ENCODE measurements at regions not wholly inside any gene's neighbourhood (a gene's known extent, or its start where the extent isn't known, plus 50 kb on each side); places are given as distances from the start of the nearest gene placed in this dataset.

DNA sequence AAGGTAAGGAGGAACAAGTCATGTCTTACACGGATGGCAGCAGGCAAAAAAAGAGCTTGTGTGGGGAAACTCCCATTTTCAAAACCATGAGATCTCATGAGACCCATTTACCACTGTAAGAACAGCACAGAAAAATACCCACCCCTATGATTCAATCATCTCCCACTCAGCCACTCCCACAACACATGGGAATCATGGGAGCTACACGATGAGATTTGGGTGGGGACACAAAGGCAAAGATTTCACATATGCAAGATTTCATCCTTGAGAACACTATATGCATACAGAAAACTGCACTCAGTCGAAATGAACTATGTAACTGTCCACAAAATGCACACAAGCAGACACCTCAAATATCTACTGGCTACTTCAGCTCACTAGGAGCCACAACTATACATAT lies 480.6 kb upstream of the BTBD3 start:
- DNase-seq, result no peak

- no peak for DNase-seq
These were observed 479.9 kb upstream of the BTBD3 start for GRCh38 chr20:11437611-11438380.

- no peak for DNase-seq
These were observed 479.3 kb upstream of the BTBD3 start for GRCh38 chr20:11438412-11438811.

DNA sequence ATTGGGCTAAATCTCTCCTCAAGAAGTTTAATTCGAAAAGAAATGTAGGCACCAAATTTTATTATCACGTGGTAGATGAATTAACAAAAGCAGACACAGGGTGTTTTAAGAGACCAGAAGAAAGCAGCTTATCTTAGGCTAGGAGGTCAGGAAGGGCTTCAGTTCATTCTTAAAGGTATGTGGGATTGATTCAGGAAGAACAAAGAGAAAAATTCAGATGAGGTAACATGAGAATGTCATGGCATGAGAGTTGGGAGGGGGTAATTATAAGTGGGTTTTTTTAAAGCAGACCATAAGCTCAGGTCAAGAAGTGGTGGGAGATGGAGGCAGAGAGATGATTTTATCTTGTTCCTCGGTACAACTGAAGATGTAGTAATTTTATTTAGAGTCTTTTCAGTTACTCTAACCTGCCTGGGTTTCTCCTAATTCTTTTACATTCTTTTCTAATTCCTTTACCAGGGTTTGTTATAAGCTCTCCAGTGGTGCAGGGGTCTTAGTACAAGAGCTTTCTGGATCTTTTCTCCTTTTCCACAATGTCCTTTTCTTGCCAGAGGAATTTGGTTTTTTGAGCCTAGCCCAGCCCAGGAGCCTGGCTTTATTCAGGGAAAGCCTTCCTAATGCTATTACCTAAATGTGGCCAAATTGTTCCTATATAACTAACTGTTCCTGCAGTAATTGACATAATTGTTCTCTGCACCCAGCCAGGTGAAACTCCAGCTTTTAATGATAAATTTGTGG lies 474.1 kb upstream of the BTBD3 start:
- DNase-seq, result no peak

DNA sequence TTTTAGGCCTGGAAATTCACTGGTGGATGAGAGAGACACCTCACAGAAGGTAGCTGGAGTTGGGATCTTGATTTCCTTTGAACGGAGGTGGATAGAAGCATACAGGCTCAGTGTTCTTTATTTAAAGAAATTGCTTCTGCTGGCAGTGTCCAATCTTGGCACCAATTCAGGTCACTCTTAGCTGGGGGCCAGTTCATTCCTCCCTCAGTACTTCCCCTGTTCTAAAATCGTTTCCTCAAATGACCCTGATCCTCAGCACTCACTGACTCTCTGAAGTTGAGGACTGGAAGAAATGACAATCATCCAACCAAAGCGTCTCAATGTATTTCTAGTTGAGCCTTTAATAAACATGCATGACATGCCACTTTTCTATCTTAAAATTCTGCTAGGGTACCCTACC lies 472.5 kb upstream of the BTBD3 start:
- DNase-seq, result no peak

GRCh38 chr20:11445891-11446290 lies 471.8 kb upstream of the BTBD3 start:
- no peak for DNase-seq

GRCh38 chr20:11447371-11448100 lies 470.2 kb upstream of the BTBD3 start:
- DNase-seq, result no peak

DNA sequence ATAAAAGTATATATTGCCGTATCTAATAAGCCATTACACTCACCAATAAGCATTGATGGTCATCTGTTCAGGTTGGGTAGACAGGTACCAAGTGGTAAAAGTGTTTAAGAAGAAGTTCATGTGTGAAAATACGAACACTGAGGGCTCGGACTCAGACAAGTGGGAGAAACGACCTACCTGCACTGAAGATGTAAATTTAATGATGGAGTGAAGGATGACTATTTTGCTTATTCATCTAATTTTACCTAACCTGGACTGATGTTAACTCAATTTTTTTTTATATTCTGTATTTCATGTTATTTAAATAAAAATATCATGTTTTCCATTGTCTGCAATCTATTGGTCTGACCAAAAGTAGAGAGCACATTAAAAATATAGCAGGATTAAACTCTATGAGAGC lies 469.1 kb upstream of the BTBD3 start:
- DNase-seq, result no peak

DNA sequence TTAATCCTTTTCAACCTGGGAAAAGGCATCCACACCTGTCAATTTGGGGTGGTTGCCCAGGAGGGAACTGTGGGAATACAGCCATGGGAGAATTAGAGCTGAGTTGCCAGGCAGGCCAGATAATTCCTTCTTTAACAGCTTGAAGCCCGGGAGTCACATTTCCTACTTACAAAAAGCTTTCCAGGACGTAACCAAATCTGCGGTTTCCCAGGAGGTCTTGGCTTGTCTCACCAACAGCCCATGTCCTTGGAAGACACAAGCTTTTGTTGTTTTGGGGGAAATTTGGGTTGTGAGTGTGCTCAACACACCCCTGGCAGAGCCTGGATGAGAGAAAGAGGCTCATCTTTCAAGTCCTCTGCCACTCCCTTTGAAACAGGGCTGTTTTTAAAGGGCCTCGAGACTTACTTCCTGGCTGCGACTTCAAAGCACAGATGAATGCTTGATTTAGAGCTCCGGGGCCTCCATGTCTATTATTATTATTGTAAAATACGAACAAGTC lies 465.9 kb upstream of the BTBD3 start:
- no peak for DNase-seq

GRCh38 chr20:11452326-11452725 lies 465.4 kb upstream of the BTBD3 start:
- DNase-seq, result no peak

DNA sequence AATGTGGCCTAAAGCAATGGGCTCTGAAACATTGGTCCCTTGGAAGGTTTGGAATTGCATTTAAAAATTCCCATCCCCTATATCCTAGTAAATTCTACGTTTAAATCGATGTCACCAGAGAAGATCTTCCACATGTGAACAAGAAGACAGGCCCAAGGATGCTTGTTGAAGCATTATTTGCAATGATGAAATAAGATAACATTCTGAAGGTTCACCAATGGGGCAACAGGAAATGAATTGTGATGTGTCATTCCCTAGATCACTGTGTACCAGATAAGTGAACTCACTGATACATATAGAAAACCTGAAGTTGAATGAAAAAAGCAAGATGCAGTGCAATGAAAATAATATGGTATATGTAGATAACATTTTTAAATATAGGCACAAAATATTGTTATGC lies 464.3 kb upstream of the BTBD3 start:
- no peak for DNase-seq

DNA sequence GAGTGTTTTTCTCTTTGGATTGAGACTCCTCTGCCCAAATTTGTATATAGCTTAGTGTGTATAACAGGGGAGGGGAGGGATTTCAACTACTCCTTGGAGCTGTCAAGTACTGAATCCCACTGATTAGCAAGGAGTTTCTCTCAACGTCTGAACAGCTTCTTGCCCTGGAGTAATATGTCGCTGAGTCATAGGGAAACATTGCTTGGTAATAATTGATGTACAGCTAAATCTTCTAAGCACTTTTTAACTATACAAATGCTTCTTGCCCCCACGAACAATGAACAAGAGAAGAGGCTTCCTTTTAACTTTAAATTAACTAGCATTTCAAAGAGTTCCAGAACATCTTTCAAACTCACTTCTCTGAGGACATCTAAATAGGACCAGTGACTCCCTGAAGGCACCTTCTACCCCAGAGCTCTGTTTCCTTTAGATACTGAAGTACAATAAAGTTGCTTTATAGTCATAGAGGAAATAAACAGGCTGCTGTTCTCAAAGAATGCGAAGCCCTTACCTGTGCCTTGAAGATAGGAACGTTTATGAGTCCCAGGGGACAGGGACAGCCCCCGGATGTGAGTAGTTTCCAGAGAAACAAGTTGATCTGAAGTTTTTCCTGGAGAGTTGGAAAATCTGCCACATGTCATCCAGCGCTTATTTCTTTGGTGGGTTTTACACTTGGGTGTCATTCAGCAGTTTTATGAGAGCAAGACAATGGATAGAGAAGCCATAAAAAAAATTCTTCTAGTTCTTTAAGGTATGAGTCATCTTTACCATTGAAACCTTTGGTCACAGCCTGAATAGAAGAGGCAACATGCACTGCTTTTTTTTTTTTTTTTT lies 462.5 kb upstream of the BTBD3 start:
- DNase-seq, result no peak

- DNase-seq, result no peak
These were observed 460.2 kb upstream of the BTBD3 start for GRCh38 chr20:11457488-11457887.

DNA sequence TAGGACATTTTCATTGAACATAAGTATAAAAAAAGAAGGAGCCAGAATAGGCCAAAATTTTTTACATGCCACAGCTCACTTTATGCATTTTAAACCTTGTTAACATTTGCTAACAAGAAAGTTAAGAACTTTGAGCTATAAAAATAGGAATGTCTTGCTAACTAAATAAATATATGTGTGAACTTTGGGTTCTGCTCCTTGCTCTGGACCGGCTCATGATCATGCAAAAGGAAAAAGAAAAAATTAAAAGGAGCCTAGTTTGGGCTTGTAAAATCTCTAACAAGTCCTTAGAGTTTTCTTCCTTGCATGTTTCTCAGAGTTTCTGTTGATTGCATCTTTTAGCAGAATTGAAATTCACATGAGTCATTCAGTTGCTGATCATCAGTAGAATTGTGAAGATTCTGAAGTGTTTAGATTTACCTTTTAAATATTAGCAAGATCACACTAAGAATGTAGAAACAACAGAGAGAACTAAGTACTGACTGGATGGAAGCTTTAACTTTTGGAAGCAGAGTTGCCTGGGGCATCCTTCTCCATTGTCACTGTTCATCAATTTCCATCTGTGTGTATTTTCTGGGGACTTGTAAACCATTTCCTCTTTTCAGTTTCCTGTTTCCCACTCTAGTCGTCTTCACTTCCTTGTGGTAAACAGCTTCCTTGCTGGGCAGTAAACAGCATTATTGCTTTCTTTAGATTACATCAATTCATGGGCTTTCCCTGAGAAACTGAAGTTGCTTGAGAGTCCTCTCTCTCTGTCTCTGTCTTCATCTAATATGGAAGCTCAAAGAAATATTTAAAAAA lies 458.4 kb upstream of the BTBD3 start:
- DNase-seq, result no peak

- DNase-seq, result no peak
These were observed 450.3 kb upstream of the BTBD3 start for GRCh38 chr20:11467436-11467835.

- no peak for DNase-seq
These were observed 448.8 kb upstream of the BTBD3 start for GRCh38 chr20:11468880-11469279.

DNA sequence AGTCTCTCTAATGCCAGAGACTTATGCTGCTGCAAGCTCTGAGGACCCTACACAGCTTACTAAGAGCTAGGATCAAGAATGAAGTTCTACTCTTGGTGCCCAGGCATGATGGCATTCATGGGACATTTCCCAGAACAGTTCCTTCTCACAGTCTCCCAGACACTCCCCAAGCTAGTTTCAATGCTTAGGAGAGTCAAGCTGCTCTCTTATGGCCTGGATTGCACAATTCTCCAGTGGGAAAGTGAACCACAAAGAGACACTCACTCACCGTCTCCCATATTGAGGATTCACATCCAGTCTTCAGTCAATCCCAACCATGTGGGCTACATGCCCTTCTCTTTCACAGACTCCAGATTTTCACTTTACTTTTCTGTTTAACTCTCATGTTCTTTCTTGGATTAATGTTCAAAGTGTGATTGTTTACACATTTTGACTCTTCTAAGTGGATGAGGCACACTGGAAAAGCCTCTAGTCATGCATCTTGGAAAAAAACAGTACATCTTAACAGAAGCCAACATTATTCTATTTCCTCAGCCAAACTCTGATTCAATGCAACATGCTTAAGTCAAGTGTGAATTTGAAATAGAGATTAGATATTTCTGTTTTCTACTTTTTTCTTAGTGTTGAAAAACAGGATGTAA lies 447.8 kb upstream of the BTBD3 start:
- DNase-seq, result no peak

DNA sequence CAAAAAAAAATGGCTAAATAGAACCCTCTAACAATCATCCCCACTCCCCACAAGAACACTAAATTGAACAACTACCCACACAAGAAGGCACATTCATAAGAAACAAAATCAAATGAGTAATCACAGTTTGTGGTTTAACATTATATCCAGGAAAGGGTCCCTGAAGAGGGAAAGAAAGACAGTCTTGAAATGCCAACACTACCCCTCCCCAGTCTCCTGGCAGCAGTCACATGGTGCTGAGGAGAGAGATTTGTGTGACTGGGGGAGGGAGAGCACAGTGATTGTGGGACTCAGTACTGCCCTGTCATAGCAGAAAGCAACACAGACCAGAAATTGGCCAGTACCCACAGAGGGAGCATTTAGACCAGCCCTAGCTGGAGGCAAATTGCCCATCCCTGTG lies 443.7 kb upstream of the BTBD3 start:
- no peak for DNase-seq

GRCh38 chr20:11483697-11484096 lies 434.0 kb upstream of the BTBD3 start:
- no peak for DNase-seq

DNA sequence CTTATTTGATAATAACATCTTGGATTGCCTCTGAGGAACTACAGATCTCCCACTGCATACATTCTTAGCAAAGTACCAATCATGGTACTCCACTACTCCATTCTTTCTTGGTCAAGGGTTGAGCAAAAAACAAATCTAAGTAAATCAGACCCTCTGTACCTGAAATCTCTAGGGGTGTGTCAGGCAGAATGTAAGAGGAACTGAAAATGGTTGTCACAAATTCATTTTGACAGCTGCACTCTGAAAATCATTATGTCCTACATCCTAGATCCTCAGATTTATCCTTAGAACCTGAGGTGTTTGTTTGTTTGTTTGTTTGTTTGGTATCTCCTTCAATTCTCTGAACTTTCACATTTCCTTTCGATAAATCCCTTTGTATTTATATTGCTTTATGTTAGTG lies 433.2 kb upstream of the BTBD3 start:
- no peak for DNase-seq

- no peak for DNase-seq
These were observed 425.3 kb upstream of the BTBD3 start for GRCh38 chr20:11492386-11492785.

Data from stimulated activated CD4-positive, alpha-beta T cell treated with anti-CD3 and anti-CD28 coated beads, Interleukin-4, amount 100 ng/mL, for 1 hour (primary cell).